ENCODE measurements at regions not wholly inside any gene's neighbourhood (a gene's known extent, or its start where the extent isn't known, plus 50 kb on each side); places are given as distances from the start of the nearest gene placed in this dataset.
"Not testable (repeated sequence)": the region's sequence is repeated elsewhere in the genome, so short reads cannot be mapped to it uniquely, and the experiment has no call there.

- H3K9me3 Mint-ChIP-seq (ENCODE audit: low read depth); H3K4me3 Mint-ChIP-seq; H3K27ac Mint-ChIP-seq; DNase-seq; CTCF ChIA-PET; H3K27me3 Mint-ChIP-seq; H3K36me3 Mint-ChIP-seq (ENCODE audit: low read depth); intact Hi-C loops (cut with DNase I, micrococcal nuclease); H3K4me1 Mint-ChIP-seq; POLR2A ChIA-PET: not testable (repeated sequence)
- peak; percentile 76 for ATAC-seq
Observed at GRCh38 chr2:111402450-111402849, 281.7 kb downstream of the BCL2L11 start.

DNA sequence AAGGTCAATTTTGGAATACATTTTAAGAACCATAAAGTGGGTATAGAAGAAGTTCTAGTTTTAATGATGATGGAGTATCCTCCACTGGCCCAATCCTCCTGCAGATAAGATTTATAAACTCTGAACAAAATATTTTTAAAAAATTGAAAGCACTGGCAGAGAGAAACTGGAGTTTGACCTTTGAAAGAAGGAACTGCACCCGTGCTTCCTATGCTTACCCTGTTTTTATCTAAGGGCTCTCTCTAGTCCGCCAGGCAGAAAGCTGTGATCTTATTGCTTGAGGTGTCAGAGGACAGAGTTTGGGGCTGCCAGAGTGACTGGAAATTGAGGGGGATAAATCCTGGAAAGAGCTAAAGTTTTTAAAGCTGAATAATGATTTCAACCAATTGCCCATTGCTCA lies 282.6 kb downstream of the BCL2L11 start:
- H3K36me3 Mint-ChIP-seq (ENCODE audit: low read depth); ATAC-seq; H3K27ac Mint-ChIP-seq; CTCF ChIA-PET; intact Hi-C loops (cut with DNase I, micrococcal nuclease); DNase-seq; H3K9me3 Mint-ChIP-seq (ENCODE audit: low read depth); H3K4me3 Mint-ChIP-seq; H3K27me3 Mint-ChIP-seq; POLR2A ChIA-PET; H3K4me1 Mint-ChIP-seq: not testable (repeated sequence)

GRCh38 chr2:111406616-111407015 lies 285.9 kb downstream of the BCL2L11 start:
- H3K9me3 Mint-ChIP-seq (ENCODE audit: low read depth); H3K4me3 Mint-ChIP-seq; H3K4me1 Mint-ChIP-seq; H3K27me3 Mint-ChIP-seq; H3K27ac Mint-ChIP-seq; POLR2A ChIA-PET; DNase-seq; H3K36me3 Mint-ChIP-seq (ENCODE audit: low read depth); intact Hi-C loops (cut with DNase I, micrococcal nuclease); CTCF ChIA-PET: not testable (repeated sequence)
- ATAC-seq = peak; percentile 38

- H3K9me3 Mint-ChIP-seq (ENCODE audit: low read depth); H3K27ac Mint-ChIP-seq; intact Hi-C loops (cut with DNase I, micrococcal nuclease); H3K36me3 Mint-ChIP-seq (ENCODE audit: low read depth); H3K4me1 Mint-ChIP-seq; H3K27me3 Mint-ChIP-seq; POLR2A ChIA-PET; ATAC-seq; CTCF ChIA-PET; H3K4me3 Mint-ChIP-seq; DNase-seq: not testable (repeated sequence)
Observed at GRCh38 chr2:111407632-111408194, 287.0 kb downstream of the BCL2L11 start.

DNA sequence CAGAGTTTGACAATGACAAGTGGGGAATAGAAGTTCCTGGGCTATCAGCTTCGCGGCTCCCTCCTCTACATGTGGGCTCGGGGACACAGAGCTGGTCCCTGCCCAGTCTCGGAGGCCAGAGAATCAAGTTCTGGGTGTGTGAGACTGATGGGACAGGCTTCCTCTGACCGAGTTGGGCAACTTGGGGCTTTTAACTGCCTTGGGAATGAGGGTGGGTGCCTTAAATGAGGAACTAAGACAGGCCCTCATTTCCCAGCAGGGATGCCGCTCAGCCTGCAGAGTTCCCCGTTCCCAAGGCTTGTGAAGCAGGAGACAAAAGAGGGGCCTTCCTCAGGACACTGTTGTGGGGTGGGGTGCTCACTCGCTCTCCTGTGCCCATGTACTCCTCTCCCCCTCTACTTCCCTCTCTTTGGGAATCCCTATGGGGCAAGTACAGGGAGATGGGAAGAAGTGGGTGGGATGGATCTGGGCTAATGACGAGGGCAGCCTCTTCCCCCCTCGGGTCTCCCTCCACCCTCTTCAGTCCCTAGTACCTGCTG lies 290.2 kb downstream of the BCL2L11 start:
- POLR2A ChIA-PET; H3K27ac Mint-ChIP-seq; CTCF ChIA-PET; H3K27me3 Mint-ChIP-seq; ATAC-seq; intact Hi-C loops (cut with DNase I, micrococcal nuclease); H3K4me1 Mint-ChIP-seq; H3K4me3 Mint-ChIP-seq; H3K36me3 Mint-ChIP-seq (ENCODE audit: low read depth); DNase-seq; H3K9me3 Mint-ChIP-seq (ENCODE audit: low read depth): not testable (repeated sequence)

DNA sequence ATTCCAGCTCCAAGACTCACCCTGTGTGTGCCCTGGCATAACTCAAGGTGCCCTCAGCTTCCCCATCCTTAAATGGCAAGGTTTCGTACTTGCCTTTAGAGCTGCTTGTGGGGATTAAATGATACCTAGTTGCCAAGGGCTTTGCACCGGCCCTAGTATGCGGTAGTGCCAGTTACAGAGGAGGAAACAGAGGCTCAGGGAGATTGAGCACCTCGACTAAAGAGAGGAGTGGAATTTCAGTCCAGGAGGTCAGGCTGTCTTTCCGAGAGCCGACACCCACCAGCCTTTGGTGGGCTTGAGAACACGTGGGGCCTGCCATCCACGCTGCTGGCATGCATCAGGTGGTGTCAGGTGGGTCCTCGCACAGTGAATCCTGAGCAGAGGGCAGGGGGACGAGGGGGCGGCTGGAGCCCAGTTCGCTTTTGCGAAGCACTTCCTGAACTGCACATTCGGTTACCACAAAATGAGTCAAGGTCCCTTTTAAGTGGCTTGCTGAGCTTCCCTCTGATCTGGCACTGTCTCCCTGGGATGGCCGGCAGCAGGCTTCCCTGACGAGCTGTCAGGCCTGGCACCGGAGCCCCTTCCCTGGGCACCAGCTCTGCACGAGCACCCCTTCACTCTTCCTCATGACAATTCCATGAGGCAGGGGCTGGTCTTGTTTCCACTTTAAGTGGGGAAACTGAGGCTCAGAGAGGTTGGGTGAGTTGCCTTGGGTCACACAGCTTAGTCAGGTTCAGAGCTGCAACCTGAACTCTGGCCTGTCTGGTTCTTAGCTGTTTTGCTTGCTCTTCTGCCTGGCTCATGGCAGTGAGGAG lies 291.4 kb downstream of the BCL2L11 start:
- H3K27ac Mint-ChIP-seq; CTCF ChIA-PET; H3K36me3 Mint-ChIP-seq (ENCODE audit: low read depth); POLR2A ChIA-PET; H3K4me3 Mint-ChIP-seq; H3K9me3 Mint-ChIP-seq (ENCODE audit: low read depth); intact Hi-C loops (cut with DNase I, micrococcal nuclease); H3K27me3 Mint-ChIP-seq; H3K4me1 Mint-ChIP-seq: not testable (repeated sequence)
- ATAC-seq = peak; percentile 86
- DNase-seq = peak; percentile 28

DNA sequence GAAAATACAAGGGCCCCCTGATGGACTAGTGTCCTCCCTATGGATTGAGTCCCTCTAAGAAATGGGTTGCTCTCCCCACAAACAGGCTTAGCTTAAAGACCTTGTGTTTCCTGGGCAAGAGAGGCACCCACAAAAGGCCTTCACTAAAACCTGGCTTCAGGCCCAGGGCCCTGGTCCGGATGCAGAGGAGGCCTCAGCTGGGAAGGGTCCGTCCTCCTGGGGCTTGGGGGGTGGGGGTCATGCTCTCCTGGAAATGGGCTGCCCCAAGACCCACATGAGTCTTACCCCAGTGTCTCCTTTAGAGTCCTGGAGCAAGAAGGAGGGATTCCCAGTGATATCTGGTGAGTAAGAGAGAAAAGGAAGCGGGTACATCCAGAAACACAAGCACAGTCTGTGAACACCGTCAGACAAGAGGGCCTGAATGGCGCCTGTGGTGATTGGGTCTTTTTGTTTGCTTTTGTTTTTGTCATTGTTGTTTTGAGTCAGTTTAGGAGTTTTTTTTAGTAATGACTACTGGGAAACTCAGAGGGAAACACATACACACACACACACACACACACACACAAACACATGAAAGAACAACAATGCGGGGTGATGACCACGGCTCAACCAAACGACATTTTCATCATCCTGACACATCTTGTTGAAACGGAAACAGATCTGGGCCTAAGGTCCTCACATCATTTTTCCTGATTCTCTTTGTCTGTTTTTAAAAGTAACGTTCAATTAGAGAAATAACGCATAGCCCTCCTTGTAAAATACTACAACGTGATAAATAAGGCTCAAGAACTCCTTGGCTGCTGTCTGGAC lies 292.3 kb downstream of the BCL2L11 start:
- H3K4me3 Mint-ChIP-seq; ATAC-seq; intact Hi-C loops (cut with DNase I, micrococcal nuclease); H3K27ac Mint-ChIP-seq; CTCF ChIA-PET; POLR2A ChIA-PET; DNase-seq; H3K36me3 Mint-ChIP-seq (ENCODE audit: low read depth); H3K4me1 Mint-ChIP-seq; H3K9me3 Mint-ChIP-seq (ENCODE audit: low read depth); H3K27me3 Mint-ChIP-seq: not testable (repeated sequence)

DNA sequence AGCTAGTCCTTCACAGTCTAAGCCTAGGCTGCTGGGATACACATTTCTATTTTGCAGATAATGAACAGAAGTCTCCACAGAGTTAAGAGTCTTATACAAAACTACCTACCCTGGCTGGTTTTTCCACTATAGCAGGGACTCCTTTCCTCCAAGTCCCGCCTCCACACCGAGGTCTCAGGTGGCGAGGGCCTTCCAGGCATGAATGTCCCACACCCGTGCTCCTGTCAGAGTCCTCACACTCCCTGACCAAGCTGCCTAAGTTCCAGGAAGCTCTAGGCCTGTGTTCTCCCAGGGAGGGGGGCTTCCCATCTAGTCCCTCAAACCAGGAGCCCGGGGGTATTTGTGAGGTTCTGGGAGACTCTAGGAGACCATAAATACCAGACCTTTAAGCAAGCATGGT lies 293.2 kb downstream of the BCL2L11 start:
- H3K4me3 Mint-ChIP-seq; intact Hi-C loops (cut with DNase I, micrococcal nuclease); H3K9me3 Mint-ChIP-seq (ENCODE audit: low read depth); POLR2A ChIA-PET; CTCF ChIA-PET; H3K36me3 Mint-ChIP-seq (ENCODE audit: low read depth); DNase-seq; H3K27ac Mint-ChIP-seq; ATAC-seq; H3K27me3 Mint-ChIP-seq; H3K4me1 Mint-ChIP-seq: not testable (repeated sequence)

DNA sequence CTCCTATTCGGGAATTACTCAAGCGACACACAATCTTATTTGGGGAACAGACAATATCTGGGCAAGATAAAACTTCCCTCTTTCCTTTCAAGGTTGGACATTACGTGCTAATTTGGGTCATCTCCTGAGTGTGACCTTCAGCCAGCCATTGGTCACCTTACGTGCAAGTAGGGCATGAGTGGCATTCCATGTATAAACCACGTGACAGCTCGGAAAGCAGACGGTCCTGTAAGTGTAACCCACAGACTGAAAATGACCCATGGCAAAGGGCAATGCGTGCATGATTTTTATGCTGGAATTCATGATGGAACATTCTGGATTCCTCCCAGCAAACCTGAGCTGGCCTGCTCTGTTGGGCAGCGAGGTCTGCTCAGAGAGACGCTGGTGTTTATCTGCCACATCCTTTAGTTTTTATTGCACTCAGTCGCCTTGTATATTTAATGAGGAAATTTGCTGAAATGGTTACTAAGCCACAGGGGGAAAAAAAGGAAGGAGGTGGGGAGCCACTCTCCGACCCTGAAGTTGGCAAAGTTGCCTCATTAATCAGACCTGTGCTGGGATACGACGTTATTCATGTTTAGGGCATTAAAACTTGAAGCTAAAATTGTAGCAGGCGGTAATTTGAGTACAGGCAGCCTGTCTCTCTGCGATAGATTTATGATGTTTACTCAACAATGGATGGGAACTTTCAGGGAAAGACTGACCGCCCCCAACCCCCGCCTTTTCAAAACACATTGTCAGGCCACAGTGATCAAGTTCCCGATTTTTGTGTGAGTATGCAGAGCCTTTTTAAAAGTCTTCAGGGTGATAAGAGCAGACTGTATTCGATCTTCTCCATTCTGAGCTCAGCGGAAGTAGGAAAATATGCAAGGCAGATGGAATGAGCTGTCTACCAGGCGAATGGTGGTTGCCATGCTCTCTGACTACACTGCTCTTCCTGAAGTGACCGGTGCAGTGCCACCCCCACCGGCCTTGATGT lies 295.3 kb downstream of the BCL2L11 start:
- H3K4me3 Mint-ChIP-seq; H3K9me3 Mint-ChIP-seq (ENCODE audit: low read depth); DNase-seq; H3K4me1 Mint-ChIP-seq; H3K36me3 Mint-ChIP-seq (ENCODE audit: low read depth); POLR2A ChIA-PET; intact Hi-C loops (cut with DNase I, micrococcal nuclease); ATAC-seq; CTCF ChIA-PET; H3K27me3 Mint-ChIP-seq; H3K27ac Mint-ChIP-seq: not testable (repeated sequence)

DNA sequence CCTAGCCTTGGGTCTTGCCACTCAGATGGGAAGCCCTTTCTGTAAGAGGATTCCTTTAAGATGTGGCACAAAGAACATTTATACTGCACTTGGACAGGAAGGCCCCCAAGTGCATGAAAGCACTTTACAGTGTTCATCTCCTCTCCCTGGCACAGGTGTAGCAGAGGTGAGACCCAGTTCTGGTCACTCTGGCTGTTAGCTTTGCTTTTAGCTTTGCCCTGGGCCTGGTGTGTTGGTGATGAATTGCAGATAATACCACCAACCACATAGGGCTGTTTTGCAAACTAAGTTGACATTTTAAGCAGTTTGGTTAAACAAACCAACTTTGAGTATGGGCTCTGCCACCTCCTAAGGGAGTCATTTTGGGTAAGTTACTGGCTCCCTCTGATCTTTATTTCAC lies 296.3 kb downstream of the BCL2L11 start:
- H3K36me3 Mint-ChIP-seq (ENCODE audit: low read depth); H3K27ac Mint-ChIP-seq; intact Hi-C loops (cut with DNase I, micrococcal nuclease); H3K9me3 Mint-ChIP-seq (ENCODE audit: low read depth); H3K27me3 Mint-ChIP-seq; CTCF ChIA-PET; H3K4me3 Mint-ChIP-seq; POLR2A ChIA-PET; H3K4me1 Mint-ChIP-seq; DNase-seq; ATAC-seq: not testable (repeated sequence)

Data from activated CD4-positive, alpha-beta T cell treated with anti-CD3 and anti-CD28 coated beads for 36 hours (primary cell).